Lower lobe of right lung (tissue), 2 donors: ENCODE measurements at regions not wholly inside any gene's neighbourhood (a gene's known extent, or its start where the extent isn't known, plus 50 kb on each side); places are given as distances from the start of the nearest gene placed in this dataset.

ENCODE experiments used
- ATAC-seq, 2 donors: fragments of 200-7000 bp; cut with Tn5 transposase; one replicate each; pipeline ENCODE4 v1.9.1; 2020 to 2022; ENCODE audit warnings: mild to moderate bottlenecking in 2 of 2, moderate library complexity in 2 of 2
- DNase-seq: peaks from one replicate; pipeline ENCODE4 v3.0.0-alpha.2; 2020
- H3K27ac ChIP-seq: fragments of 200-600 bp; one replicate; pipeline ENCODE4 v1.8.0; 2022
- H3K27me3 ChIP-seq: fragments of 200-600 bp; one replicate; pipeline ENCODE4 v1.8.0; 2022; ENCODE audit warnings: low read depth
- H3K36me3 ChIP-seq: fragments of 200-600 bp; one replicate; pipeline ENCODE4 v1.8.0; 2022; ENCODE audit warnings: mild to moderate bottlenecking
- H3K4me1 ChIP-seq: fragments of 200-600 bp; one replicate; pipeline ENCODE4 v1.8.0; 2022
- H3K4me3 ChIP-seq: fragments of 200-600 bp; one replicate; pipeline ENCODE4 v1.8.0; 2022; ENCODE audit warnings: mild to moderate bottlenecking
- H3K9me3 ChIP-seq: fragments of 200-600 bp; one replicate; pipeline ENCODE4 v1.8.0; 2022
- CTCF ChIP-seq: fragments of 200-600 bp; IDR thresholded peaks from one replicate; pipeline ENCODE4 v1.8.0; 2022; ENCODE audit warnings: antibody characterized with exemption, mild to moderate bottlenecking
- intact Hi-C: fragments of 100-400 bp; cut with DNase I; formaldehyde crosslinking; loops from one replicate; pipeline ENCODE4 v1.11.0; 2022
- donor health status: DM: no; HTN: yes; CAD: no; lungs with severe emphysema.

DNA sequence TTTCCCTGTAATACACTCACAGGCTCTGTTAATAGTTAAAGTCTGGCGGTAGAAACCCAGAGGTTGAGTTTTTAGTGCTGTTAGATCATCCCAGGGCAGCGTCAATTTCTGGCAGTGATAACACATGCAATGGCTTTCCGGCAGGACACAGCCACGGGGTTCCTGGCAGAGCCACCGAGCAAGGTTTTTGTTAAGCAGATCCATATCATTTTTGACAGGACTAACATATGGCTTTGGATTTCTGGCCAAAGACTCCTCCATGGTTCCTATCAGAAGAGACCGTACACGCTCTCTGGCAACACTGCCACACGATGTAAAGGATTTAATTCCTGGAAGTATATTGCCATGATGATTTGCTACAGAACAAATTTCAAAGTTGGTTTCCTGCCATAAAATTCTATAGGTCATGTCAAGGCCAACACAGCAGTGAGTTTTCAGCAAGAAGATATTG lies 854.3 kb downstream of the LRRTM4 start:
- ATAC-seq = no peak
- no peak for TF ChIP-seq CTCF
- no peaks in the 10 kb centered on the region for H3K36me3 ChIP-seq
- H3K27ac ChIP-seq = no peak overlapping the region
- H3K4me3 ChIP-seq = no peak overlapping the region
- peaks cover 6% of the 10 kb centered on the region for H3K4me1 ChIP-seq
- DNase-seq = no peak
- H3K9me3 ChIP-seq = no peaks in the 10 kb centered on the region
- H3K27me3 ChIP-seq = no peaks in the 10 kb centered on the region
- intact Hi-C loops = no loop called here

DNA sequence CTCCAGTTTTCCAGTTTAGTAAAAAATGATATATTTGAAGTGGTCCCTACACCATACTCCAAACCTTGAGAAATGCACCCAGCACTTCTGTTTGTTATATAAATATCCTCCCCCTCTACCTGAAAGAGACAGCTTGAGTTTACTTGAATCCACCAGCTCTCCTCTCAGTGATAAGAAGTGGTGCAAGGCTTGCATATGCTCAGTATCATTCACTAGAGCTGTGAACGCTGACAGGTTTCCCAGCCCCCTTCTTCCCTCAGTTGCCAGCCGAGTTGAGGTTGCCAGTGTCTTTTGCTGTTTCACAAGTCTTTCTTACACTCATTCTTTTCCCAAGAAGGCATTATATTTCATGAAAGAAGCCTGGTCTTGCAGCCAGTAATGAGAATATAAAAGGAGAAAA lies 880.0 kb downstream of the LRRTM4 start:
- DNase-seq = no peak
- H3K4me3 ChIP-seq = no peak overlapping the region
- TF ChIP-seq CTCF = no peak
- no peaks in the 10 kb centered on the region for H3K4me1 ChIP-seq
- intact Hi-C loops = no loop called here
- no peak for ATAC-seq
- no peaks in the 10 kb centered on the region for H3K36me3 ChIP-seq
- no peaks in the 10 kb centered on the region for H3K9me3 ChIP-seq
- no peak overlapping the region for H3K27ac ChIP-seq
- H3K27me3 ChIP-seq = no peaks in the 10 kb centered on the region

DNA sequence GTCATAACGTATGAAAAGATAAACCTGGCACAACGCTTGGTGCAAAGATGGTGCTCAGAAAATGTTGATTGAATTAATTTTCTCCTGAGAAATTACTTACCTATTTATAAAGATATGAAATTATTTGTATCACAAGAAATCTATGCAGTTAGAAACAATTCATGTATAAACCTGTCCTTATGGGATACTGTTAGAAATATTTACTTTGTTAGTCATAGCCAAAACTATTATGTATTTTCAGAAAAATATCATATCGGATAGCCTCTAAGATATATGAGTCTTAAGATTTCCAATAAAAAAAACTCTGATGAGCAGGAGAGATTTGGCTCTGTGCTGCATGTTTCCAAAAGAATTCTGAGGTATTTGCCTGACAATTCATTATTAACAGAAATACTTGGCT lies 880.7 kb downstream of the LRRTM4 start:
- no peak for ATAC-seq
- TF ChIP-seq CTCF = no peak
- intact Hi-C loops = no loop called here

GRCh38 chr2:76640905-76641304 lies 881.3 kb downstream of the LRRTM4 start:
- ATAC-seq = no peak

More for the DNA sequence above, 880.7 kb downstream of the LRRTM4 start:
- Histone ChIP-seq H3K9me3 (no peaks in the 10 kb centered on the region), H3K36me3 (no peaks in the 10 kb centered on the region), H3K27ac (no peak overlapping the region), H3K4me1 (no peaks in the 10 kb centered on the region), H3K27me3 (no peaks in the 10 kb centered on the region), H3K4me3 (no peak overlapping the region)
- DNase-seq = no peak

DNA sequence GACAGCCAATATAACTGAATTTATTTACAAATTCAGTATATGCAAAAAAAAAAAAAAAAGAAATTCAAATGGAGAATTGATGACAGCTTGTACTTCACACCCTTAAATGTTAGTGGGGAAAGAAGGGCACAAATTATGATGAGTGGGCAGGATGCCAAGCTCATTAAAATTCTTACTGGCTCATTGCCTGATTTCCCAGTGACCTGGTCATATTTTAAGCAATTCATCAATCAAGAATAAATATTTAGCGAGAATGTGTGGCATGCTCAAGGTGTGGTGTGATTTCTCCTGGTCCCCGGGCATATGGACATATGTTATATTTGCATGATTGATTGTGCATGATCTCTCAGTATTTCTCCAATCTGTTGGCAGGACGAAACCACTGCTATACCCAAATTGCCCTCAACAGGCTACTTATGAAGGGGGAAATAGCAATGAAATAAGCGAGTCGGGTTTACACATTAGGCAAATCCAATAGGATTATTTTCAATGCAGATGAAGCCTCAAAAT lies 883.0 kb downstream of the LRRTM4 start:
- H3K4me3 ChIP-seq = no peak overlapping the region
- H3K9me3 ChIP-seq = no peaks in the 10 kb centered on the region
- no peak for TF ChIP-seq CTCF
- H3K36me3 ChIP-seq = no peaks in the 10 kb centered on the region
- DNase-seq = no peak
- H3K27ac ChIP-seq = no peak overlapping the region
- H3K27me3 ChIP-seq = no peaks in the 10 kb centered on the region
- no peak for ATAC-seq
- intact Hi-C loops = no loop called here
- H3K4me1 ChIP-seq = no peaks in the 10 kb centered on the region

More at GRCh38 chr2:76640905-76641304, 881.3 kb downstream of the LRRTM4 start:
- Histone ChIP-seq H3K9me3 (no peaks in the 10 kb centered on the region), H3K36me3 (no peaks in the 10 kb centered on the region), H3K27me3 (no peaks in the 10 kb centered on the region), H3K27ac (no peak overlapping the region), H3K4me1 (no peaks in the 10 kb centered on the region), H3K4me3 (no peak overlapping the region)
- intact Hi-C loops = no loop called here
- no peak for TF ChIP-seq CTCF
- no peak for DNase-seq
